ENCODE measurements at regions not wholly inside any gene's neighbourhood (a gene's known extent, or its start where the extent isn't known, plus 50 kb on each side); places are given as distances from the start of the nearest gene placed in this dataset.

DNA sequence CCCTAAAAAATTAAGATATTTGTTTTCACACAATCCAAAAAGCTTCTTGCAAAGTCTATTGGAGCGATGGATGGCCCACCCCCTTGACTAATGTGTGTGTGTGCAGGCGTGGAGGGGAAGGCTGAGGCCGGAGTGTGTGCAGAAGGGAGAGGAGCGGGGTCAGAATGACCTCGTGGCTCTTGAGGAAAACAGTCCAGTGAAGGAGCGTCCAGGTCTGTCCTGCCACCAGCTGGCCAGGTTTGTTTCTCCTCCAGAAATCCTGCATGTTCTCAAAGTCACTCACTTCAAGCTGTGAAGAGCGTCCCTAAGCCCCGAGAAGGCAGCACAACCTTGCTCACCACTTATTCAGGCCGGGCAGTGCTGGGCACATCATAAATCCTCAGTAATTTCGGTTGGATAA is 69.5 kb upstream of the SSX2IP start:
- no peak for DNase-seq (ENCODE audit: low read depth in 4 of 4, low spot score in 1 of 4)

DNA sequence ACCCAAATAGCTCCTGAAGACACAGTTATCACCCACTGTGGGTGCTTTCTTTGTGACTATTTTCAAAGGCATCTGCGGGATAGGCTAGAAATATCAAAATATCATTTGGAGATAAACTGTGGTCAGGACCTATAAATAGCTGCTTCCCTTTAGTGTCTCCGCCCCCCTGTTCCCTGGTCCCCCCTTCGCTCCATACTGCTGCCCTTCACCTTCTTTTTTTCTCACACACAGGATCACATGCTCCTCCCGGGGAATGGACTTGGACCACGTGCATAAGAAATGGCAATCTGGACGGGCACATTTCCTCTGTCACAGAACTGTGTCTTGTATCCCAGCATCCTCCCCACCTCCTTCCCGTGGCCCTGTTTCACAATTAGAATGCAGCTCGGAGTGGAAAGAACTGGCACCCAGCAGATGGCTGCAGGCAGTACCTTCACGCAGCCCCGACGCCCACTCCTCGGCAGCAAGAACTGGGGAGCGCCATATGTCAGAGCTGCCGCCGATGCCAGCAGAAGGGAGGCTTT is 68.8 kb upstream of the SSX2IP start:
- DNase-seq (ENCODE audit: low read depth in 4 of 4, low spot score in 1 of 4): no peak

DNA sequence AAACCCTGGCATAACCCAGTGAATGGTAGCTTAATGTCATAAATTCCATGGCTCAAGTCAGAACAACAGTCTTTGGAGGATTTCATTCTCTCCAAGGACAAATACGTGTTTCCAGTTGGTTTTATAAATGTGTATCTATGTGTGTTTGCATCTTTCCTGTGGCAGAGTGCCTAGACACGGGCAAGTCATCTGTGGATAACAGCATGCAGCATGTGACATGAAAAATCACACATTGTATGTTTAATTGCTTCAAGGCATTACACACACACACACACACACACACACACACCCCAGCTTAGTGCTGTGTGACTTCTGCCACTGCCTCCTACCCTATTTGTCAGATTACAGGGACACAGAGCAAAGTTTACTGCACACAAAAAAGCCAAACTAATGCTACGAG is 68.2 kb upstream of the SSX2IP start:
- no peak for DNase-seq (ENCODE audit: low read depth in 4 of 4, low spot score in 1 of 4)

DNA sequence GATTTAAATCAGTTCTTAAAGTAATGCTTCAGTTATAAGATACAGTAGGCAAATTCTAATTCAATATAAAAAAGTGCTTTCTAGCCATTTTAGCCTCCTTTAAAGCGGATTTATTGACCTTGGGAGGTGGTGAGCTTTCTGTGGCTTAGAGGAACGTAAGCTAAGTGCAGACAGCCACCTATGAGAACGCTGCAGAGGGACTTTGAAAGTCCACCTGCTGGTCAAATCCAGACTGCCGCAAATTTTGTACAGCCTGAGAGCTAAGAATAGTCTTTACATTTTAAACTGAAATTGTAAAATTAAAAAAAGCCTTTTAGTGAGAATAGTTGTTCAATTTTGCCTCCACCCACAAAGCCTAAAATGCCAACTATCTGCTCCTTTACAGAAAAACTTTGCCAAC is 67.0 kb upstream of the SSX2IP start:
- no peak for DNase-seq (ENCODE audit: low read depth in 4 of 4, low spot score in 1 of 4)

DNA sequence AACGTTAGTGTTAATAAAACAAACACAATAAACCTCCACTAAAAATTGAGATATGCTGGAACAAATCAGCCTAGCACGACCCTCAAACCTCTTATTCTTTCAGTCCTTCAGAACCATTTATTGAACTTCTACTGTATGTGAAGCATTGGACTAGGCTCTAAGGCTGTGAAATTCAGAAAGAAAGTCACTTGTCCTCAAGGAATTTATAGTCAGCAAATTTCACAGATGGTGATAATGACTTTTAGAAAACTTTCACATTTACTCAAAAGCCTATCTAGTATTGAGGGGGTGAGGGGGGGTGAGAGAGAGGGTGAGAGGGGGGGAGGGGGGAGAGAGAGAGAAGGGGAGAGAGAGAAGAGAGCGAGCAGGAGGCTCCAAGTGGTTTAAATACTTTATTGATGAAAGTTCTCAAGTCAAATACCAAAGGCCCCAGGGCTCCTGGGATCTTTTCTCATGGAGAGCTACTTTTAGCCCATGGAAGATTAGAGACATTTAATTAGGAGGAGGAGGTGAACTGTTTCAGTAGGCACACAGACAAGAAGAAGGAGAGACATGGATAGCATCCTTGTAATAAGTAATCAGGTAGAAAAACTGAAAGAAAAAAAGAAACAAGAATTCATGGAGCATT is 66.3 kb upstream of the SSX2IP start:
- no peak for DNase-seq (ENCODE audit: low read depth in 4 of 4, low spot score in 1 of 4)

DNA sequence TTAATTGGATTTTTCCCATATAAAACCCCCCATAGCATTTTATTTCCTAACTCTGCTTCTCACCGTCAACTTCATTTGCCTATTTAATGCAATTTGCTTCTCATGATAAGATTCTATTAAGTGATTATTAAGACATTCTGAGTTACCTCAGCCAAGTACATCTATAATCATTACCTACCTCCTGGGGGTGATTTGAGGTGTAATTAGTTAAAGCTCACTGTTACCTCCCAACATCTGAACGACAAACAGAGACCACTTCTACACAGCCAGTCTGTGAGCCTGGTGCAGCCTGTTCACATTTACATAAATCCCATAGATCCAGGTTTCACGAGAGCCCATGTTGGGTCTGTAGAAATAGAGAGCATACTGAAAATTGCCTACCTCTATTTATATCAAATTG is 65.7 kb upstream of the SSX2IP start:
- no peak for DNase-seq (ENCODE audit: low read depth in 4 of 4, low spot score in 1 of 4)

DNA sequence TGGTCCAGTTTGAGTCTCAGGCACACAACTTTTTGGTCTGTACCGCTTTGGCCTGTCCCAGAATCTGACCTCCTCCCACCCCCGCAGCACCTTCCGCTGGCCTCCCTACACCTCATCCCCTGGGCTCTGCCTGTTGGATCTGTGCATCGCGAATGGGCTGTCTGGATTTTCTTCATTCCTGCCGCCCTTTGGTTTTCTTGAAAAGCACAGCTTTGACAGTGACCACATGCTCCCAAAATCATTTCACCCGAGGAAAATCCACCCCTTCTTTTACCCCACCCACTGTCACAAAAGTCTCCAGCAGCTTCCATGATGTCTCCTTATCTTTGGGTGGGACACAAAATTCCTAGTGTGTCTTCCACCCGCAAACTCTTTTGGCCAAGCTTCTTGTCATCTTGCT is 65.0 kb upstream of the SSX2IP start:
- DNase-seq (ENCODE audit: low read depth in 4 of 4, low spot score in 1 of 4): no peak

DNA sequence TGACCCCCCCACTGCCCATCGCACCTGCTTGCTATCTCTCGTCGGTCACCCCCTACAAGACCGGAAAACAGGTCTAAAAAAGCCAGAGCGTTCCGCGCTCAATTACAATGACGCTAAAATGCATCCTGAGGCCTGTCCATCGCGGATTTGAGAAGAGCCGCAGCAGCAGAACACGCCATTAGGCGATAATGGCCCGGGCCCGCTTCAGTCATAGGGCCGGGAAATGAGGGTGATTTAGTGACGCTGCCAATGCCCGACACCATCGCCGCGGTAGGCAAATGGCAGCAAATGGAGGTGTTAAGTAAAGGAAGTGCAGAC is 64.1 kb upstream of the SSX2IP start:
- DNase-seq (ENCODE audit: low read depth in 4 of 4, low spot score in 1 of 4): no peak

DNA sequence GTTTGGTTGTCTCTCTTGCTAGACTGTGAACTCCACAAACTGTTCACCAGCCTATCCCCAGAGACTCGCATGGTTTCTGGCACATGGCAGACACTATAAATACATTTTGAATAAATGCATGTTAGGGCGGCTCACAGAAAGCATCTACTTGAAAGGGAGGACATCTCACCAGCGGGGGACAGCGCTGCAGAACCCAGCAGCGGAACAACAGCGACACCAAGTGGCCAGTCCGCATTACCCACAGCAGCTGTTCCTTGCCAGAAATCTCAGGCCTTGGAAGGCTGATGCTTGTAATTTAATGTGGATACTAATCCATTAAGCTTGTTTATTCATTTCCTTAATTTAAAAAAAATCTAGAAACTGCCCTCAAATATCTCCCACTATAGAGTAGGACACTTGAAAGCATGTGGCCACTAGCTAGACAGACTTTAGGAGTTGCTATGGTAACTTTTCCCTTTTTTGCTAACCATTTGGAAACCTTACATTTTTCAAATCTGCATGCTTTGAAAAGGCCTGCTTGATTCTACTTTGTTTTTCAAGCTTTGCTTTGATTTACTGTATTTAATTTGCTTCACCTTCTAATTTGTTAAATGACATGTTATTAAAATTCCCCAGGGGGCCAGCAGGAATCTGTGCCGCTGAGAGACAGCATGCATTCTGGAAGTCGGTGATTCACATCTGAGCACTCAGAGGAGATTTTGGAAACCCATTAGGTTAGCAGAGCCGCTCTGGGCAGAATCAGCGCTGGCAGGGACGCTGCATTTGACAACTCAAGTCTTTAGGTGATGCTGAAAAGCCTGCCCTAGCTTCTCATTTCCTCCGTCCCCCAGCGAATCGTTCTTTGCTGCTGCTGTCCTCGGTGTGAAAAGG is 63.5 kb upstream of the SSX2IP start:
- DNase-seq (ENCODE audit: low read depth in 4 of 4, low spot score in 1 of 4): peak; percentile 48 to 80 (median 55)

DNA sequence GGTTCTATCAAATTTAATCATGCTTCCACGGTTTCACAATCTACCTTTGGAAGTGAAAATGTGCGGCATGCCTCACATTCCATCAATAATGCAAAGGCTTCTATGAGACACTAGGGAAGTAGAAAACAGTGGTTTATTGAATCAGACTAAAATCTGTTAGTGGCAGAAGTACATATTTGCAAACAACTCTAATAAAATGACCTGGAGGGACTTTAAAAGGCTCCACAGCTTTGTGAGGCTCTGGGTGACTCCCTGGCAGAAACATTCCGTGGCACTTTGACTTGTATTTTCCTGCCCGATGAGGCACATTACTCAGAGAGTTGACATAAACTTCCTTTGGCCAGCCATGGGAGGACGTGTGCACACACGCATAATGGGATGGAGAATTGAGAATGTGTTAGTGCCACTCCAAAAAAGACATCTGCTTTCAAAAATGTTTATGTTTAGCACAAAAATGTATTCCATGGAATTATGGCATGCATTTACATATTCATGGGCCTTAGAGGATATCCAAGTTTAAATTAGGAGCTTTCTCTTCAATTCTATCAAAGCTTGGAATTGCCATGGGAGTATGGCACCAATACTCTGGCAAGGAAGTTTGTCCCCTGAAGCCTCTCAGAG is 60.0 kb upstream of the SSX2IP start:
- DNase-seq (ENCODE audit: low read depth in 4 of 4, low spot score in 1 of 4): no peak

DNA sequence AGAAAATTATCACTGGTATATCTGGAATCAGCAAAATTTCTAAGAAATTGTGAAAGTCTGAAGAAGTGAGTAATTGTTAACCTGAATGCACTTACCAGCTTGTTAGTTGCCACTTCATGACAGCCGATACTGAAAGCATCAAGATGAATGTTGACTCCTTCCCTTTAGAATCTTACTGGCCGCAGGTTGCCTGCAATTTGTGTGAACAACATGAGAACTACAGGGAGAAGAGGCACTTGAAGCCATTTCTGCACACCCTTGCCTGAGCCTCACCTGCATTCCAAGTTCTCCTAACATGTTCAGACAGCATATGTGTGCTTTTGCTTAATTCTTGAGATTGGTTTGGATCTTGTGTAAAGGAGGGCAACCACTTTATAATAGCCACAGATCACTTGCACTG is 59.2 kb upstream of the SSX2IP start:
- no peak for DNase-seq (ENCODE audit: low read depth in 4 of 4, low spot score in 1 of 4)

DNA sequence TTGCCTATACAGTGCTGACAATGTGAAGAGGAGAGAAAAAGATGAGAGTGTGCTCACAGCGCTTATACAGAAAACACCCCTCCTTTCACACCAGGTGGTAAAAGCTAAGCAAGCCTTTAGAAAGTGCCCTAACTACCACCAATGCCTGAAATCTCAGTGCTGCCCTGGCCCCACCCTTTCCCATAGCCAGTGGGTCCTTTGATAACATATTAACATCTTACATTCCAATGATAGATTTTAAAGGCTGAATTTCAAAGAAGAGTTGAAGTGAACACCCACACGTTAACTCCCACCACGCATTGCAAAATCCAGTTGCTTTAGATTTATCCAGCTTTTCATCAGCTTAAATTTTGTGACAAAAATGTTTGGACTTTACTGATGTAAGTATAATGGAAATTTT is 58.1 kb upstream of the SSX2IP start:
- no peak for DNase-seq (ENCODE audit: low read depth in 4 of 4, low spot score in 1 of 4)

DNA sequence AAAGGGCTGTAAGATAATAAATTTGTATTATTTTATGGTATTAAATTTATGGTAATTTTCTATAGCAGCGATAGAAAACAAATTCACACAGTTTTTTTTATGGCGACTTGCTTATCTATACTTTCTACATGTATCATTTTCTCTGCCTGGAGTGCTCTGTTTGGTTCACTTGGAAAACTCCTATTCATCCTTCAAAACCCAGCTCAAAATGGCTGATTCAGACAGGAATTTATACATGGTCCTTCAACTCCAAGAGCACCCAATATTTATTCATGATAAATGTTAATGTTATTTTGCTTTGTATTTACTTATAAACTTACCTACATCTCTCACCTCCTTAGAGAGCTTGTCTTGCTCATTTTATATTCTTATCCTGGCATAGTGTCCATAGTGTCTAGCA is 55.6 kb upstream of the SSX2IP start:
- no peak for DNase-seq (ENCODE audit: low read depth in 4 of 4, low spot score in 1 of 4)

DNA sequence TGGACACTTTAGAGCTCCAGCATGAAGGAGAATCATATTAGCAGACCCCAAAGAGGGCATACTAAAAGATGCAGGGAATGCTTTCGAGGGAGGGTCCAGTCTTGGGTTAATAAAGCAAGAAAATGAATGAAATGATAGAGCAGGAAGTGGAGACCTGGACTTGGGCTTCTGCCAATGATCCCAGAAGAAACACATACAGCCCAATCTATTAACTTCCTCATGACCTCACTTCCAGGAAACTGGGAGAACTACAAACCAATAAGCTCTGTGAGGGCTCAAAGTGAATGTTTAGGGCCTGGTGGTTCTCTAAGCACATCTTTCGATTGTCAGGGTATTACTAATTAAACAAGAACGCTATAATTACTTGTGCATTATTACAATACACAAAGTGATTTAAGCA is 53.6 kb upstream of the SSX2IP start:
- DNase-seq (ENCODE audit: low read depth in 4 of 4, low spot score in 1 of 4): no peak

DNA sequence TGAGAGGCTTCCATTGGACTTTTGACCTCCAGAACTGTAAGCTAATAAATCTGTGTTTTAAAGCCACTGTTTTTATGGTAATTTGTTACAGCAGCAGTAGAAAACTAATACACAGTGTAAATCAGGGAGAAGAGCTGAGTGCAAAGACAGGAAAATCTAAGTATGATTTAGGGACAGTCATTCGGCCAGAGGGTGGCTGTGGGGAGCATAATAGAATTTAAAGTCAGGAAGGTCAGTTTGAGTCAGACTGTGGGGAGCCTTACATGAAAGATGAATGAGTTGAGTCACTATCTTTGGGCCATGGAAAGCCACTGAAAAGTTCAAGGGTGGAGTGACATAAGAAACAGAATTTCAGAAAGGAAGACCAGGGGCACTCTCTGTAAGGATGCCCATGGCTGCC is 52.4 kb upstream of the SSX2IP start:
- DNase-seq (ENCODE audit: low read depth in 4 of 4, low spot score in 1 of 4): no peak

DNA sequence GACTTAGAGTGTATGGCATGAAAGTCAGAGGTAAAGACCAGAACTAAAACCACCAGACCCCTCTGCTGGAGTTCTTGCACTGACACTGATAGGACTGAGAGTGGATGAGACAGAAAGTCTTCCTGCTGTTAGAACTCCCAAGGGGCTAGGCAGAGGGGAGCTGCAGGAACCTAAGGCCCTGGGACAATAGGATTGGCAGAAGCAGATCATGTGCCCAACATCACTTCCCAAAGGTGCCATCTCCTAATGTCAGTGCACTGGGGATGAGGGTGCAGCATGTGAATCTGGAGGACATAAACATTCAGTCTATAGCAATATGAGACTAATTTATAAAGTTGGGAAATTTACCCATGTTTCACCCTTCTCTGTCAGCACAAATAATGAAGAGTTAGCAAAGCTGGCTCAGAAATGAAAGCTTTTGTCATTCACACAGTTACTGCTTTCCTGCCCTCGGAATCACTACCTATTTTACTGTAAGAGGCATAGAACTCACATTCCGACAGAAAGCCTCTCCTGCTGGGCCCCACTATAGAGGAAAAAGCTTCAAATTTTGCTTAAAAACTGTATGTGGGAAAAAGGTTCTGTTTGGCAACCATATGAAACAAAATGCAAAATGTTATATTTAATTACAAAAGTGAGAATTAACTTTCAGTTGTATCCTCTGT is 49.9 kb upstream of the SSX2IP start:
- no peak for DNase-seq (ENCODE audit: low read depth in 4 of 4, low spot score in 1 of 4)

All from stimulated activated CD4-positive, alpha-beta T cell treated with anti-CD3 and anti-CD28 coated beads, Interleukin-1b, Interleukin-23, amount 100 ng/mL, for 24 hours (primary cell).